GM19025 (cell line): ENCODE measurements at regions not wholly inside any gene's neighbourhood (a gene's known extent, or its start where the extent isn't known, plus 50 kb on each side); places are given as distances from the start of the nearest gene placed in this dataset.
"Not testable (repeated sequence)": the region's sequence is repeated elsewhere in the genome, so short reads cannot be mapped to it uniquely, and the experiment has no call there.

Source experiments
- ATAC-seq: cut with Tn5 transposase; IDR thresholded peaks from one replicate; pipeline ENCODE4 v1.9.1; 2021; ENCODE audit warnings: mild to moderate bottlenecking, low read depth, moderate library complexity; ENCODE audit not compliant: unreplicated experiment

DNA sequence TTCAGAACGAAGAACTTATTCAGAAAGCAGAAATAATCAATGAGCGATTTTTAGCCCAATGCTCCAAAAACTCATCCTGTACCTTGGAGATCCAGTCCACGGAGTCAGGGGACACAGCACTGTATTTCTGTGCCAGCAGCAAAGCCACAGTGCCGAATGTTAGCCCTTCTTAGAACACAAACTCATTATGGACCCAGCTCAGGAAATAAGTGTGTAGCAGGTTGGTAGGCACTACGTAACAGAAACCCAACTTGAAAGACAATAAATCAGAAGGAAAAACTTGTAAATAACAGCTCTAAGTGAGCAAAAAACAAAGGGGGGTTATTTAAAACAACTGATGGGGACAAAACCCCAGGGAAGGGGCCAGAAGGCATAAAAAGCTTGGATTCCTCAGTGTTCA is 112.0 kb upstream of the PRSS1 start:
- no peak for ATAC-seq

DNA sequence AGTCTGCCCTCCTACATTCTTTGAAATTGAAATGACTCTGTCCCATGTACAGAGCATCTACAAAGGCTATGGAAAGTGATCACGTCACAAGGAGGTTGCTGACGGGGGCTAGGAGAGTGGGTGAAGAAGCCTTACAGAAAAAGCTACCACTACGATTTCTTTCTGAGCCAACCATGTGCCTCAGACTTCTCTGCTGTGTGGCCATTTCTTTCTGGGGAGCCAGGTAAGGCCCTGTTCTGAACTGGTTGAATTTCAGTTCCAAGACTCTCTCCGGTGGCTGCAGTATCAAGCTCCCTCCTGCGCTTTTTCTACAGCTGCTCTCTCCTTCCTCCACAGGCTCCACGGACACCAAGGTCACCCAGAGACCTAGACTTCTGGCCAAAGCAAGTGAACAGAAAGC is 112.5 kb upstream of the PRSS1 start:
- ATAC-seq: no peak

DNA sequence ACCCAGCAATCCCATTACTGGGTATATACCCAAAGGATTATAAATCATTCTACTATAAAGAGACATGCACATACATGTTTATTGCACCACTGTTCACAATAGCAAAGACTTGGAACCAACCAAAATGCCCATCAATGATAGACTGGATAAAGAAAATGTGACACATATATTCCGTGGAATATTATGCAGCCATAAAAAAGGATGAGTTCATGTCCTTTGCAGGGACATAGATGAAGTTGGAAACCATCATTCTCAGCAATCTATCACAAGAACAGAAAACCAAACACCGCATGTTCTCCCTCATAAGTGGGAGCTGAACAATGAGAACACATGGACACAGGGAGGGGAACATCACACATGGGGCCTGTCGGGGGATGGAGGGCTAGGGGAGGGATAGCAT is 113.2 kb upstream of the PRSS1 start:
- ATAC-seq: not testable (repeated sequence)

DNA sequence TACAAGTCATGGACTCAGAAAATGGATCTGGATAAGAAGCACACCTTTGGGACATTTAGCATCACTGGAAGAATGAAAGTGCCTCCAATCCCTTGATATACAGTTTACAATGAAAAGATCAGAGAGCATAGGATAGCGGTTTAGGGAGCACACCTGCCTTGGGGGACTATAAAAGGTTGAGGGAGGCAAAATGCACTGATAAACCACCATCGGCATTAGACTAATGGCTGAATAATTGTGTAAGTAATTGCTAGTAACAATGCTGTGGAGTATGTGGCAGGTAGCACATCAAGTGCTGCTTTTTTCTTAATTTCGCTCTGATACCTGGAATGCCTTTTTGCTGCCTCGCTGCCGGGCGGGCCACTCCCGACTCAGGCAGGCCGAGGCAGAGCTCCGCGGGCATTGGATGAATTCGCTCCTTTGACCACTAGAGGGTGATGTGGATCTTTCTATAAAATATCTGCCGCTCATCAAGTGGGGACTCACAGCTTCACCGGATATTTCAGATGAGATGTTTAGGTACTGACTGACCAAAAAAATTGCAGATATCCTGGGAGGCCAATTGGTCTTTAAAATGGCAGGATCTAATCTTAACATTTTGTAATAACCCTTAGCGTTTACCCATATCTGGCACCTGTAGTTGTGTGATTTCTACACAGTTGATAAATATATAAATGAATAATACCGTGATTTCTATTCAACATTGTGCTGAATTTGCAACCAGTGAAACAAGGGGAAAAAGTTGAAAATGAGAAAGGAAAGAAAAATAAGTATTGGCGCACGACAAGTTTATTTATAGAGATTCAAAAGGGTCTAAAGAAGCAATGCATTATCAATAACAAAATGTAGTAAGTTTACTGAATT is 116.8 kb upstream of the PRSS1 start:
- ATAC-seq: peak; percentile 95

DNA sequence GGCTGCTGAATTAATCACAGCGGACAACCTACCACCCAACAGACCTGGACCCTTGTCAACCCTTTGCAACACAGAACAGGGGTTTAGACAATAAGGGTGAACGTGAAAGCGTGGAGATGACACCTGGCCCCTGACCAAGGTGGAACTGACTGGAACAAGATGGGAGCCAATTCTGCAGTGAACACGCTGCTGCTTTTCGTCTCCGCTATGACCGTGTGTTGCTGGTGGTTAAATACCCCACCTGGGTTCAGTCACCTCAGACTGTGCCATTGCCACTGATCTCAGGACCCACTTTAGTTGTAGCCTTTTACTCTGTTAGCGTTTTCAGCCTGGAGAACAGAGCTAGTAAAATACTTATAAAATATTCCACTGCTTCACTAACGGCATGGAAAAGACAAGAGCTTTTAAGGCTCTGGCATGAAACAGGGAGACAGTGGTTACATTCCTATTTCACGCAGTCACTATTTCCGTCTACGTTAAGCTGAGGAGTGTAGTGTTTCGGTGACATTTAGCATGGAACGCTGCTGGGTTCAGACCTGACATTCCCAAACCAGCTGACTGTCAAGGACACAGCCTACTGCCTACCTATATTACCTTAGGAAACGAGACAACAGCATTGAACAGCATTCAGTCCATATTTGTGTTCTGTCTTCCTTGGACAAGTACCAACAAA is 119.5 kb upstream of the PRSS1 start:
- ATAC-seq: no peak

DNA sequence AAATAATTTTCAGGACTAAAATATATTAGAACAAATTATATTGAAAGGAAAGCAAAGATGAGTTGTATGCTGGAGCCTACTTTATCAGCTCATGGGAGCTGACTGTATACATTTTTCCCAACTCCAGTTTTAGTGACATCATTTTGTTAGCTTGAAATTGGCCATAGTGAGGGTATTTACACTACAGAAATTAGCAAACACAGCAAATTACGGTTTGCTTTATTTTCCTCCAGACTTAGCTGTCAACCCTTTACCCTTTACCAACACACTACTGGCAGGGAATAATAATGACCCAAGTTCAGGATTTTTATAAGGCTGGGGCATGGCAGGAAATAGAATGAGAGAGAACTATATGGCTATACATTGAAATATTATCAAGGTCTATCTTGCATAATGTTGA is 120.3 kb upstream of the PRSS1 start:
- ATAC-seq: no peak

DNA sequence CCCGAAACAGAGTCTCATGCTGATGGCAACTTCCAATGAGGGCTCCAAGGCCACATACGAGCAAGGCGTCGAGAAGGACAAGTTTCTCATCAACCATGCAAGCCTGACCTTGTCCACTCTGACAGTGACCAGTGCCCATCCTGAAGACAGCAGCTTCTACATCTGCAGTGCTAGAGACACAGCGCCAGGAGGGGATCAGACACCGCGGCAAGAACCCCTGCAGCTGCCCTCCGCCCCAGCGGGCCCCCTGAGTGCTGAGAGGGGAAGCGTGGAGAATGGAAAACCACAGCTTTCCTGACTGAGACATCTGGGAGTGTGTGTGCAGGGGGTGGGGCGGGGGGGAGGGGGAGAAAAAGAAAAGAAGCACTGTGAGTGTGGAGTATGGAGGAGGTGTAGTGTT is 122.0 kb upstream of the PRSS1 start:
- not testable (repeated sequence) for ATAC-seq

DNA sequence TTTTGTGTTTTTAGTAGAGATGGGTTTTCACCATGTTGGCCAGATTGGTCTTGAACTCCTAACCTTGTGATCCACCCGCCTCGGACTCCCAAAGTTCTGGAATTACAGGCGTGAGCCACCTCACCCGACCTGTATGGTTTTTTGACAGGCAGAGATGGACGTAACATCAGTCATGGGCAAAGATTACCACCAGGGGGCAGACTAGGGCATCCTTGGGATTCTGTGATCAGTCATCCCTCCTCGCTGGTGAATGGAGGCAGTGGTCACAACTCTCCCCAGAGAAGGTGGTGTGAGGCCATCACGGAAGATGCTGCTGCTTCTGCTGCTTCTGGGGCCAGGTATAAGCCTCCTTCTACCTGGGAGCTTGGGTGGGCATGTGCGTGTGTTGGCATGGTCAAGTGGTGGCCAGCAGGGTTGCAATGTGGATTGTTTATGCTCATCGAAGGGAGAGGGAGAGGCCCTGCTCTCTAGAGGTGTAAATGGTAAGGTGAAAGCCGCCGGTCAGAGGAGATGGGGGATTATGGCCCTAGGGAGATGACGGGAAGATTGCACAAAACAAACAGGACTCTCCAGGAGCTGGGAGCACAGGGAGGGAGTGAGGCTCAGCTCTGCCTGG is 122.7 kb upstream of the PRSS1 start:
- ATAC-seq: peak; percentile 67

DNA sequence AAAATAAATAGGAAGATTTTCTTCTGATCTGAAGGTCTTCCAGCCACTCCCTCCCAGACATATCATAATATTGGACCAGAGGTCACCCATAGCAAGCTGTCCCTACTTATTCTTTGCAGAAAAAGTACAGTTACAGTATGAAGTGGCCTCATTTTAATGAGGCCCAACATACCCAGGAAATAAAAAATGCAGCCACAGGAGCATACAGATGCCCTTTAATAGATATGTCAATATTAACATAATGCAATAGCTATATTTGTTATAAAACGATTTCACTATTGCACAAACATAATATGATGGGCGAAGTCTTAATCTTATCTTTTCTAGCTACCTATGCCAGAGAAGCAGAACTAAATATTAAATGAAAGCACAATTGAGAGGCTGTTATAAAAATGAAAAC is 124.1 kb upstream of the PRSS1 start:
- ATAC-seq: not testable (repeated sequence)

DNA sequence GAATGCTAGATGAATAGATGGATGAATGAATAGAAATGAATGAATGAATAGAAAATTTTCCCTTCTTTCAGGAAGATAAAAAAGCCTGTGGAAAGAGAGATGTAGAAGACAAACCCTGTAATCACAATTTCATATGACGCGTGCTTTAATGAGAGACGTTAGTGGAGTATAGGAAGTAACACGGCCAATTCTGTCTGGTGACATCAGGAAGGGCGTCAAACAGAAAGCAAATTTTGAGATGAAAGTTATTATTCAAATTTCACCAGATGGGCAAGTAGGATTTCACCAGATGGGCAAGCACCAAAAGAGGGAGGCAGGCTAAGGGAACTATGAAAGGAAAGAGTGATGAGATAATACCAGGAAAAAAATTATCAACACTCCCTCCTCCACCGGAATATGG is 128.9 kb upstream of the PRSS1 start:
- ATAC-seq: no peak

DNA sequence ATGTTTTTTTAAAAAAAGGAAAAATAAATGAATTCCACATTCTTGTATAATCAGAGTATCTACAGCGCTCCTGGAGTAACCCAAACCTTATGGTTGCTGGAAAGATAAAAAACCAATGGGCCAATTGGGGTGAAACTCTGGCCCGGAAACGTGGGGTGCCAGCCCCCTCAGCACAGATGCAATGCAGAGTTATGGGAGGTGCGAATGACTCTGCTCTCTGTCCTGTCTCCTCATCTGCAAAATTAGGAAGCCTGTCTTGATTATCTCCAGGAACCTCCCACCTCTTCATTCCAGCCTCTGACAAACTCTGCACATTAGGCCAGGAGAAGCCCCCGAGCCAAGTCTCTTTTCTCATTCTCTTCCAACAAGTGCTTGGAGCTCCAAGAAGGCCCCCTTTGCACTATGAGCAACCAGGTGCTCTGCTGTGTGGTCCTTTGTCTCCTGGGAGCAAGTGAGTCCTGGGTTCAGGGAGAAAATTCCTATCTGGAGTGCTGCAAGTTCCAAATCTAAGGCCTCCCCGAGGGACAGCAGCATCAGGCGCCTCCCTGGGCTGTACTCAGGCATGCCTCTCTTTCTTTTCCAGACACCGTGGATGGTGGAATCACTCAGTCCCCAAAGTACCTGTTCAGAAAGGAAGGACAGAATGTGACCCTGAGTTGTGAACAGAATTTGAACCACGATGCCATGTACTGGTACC is 130.5 kb upstream of the PRSS1 start:
- no peak for ATAC-seq

DNA sequence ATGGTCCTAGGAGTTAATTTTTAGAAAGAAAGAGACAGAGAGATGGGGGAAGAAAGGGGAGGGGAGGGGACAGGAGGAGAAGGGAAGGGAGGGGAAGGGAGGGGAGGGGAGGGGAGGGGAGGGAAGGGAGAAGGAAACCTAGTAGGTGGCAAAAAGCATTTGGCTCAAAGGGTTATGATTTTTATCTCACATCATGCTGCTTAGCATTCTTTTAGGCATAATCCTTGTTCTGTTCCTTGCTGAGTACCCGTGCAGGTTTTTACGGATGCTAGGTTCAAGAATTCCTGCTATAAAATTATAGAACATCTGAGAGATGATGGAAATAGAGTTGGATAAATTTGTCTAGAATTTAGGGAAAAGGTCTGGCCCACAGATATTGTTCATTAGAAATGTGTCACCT is 132.4 kb upstream of the PRSS1 start:
- ATAC-seq: no peak

DNA sequence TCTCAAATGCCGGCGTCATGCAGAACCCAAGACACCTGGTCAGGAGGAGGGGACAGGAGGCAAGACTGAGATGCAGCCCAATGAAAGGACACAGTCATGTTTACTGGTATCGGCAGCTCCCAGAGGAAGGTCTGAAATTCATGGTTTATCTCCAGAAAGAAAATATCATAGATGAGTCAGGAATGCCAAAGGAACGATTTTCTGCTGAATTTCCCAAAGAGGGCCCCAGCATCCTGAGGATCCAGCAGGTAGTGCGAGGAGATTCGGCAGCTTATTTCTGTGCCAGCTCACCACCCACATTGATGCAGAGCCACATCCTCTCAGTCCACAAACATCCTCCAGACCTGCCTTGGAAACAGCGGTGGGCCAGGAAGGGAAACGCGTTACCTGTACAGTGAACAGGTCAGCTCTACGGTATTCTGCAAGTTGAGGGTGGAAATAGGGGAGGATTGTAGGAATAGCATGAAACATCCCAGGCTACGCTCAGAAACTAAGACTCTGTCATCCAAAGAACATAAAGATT is 133.1 kb upstream of the PRSS1 start:
- no peak for ATAC-seq

DNA sequence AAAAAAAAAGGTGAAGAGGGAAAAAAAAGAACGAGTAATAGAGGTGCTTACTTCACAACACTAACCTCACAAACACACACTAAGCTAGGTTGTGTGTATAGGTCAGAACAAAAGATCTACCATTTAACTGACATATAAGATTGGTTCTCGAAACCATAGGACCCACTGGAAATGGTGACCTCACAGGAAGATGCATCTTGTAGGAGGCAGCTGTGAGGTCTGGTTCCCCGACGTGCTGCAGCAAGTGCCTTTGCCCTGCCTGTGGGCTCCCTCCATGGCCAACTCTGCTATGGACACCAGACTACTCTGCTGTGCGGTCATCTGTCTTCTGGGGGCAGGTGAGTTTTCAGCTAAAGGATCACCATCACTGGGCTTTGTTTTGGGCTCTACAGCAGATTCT is 133.8 kb upstream of the PRSS1 start:
- no peak for ATAC-seq

DNA sequence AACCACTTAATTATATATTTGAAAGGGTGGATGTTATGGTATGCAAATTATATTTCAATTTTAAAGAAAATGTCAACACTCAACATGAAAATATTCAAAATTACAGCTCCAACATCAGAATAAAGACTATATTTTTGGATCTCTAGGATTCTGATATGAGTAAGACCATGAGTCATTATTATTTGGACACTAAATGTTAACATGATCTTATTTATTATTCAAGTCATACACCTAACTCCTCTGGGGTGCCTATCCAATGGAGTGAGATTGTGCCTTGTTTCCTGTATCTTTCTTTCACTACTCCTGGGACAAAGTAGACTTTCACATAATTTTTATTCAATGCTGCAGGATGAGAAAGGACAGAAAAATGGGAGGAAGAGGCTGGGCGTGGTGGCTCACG is 135.2 kb upstream of the PRSS1 start:
- no peak for ATAC-seq

DNA sequence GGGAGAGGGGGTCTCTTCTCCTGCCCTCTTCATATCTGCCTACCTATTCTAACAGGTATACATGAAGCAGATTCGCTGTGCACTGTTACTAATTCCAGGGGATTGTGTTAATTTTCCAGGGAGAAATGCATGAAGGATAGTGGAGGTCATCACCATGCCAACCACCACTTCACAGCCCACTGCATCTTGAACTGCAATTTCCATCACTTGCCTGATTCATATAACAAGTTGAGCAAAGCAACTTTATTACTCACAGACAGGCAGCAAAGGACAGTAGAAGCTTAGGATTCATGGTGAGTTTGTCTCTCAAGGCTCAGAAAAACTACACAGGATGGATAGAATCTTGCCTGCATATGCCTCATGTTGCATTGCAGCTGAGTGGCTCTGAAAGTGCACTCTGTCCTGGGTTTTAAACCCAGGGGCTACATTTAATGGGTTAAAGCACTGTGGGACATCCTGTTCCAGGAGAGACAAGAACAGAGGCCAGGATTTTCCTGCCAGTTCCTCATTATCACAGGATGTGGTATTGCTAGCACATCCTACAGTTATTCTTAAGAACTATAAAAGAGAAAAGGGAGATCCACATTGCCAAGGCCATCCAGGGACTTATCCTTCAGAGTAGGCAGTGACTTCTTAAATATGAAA is 136.9 kb upstream of the PRSS1 start:
- ATAC-seq: no peak

DNA sequence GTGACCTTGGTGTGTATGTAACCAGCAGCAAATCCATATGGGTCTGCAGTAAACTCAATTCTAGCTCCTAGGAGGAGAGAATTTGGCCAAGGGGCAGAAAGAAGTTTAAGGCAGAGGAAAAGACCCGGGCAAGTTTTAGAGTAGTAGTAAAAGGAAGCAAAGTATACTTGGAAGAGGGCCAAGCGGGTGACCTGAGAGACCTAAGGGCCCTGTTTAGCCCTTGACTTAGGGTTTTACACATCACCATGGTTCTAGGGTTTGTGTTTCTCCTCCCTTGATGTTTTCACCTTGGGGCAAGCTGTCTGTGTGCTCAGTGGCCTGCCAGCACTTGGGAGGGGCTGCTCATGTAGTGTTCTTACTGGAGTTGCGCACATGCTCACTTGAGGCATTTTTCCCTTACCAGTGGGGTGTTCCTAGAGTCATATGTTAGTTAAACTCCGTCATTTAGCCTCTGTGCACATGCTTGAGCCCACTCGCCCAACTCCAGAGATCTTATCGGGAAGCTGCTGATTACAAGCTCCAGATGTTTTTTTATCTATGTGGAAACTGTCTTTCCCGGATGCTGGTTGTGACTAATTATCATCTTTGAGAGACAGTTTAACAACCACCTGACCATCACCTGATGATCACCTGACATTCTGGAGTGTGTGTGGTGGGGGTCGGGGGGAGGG is 137.6 kb upstream of the PRSS1 start:
- no peak for ATAC-seq

DNA sequence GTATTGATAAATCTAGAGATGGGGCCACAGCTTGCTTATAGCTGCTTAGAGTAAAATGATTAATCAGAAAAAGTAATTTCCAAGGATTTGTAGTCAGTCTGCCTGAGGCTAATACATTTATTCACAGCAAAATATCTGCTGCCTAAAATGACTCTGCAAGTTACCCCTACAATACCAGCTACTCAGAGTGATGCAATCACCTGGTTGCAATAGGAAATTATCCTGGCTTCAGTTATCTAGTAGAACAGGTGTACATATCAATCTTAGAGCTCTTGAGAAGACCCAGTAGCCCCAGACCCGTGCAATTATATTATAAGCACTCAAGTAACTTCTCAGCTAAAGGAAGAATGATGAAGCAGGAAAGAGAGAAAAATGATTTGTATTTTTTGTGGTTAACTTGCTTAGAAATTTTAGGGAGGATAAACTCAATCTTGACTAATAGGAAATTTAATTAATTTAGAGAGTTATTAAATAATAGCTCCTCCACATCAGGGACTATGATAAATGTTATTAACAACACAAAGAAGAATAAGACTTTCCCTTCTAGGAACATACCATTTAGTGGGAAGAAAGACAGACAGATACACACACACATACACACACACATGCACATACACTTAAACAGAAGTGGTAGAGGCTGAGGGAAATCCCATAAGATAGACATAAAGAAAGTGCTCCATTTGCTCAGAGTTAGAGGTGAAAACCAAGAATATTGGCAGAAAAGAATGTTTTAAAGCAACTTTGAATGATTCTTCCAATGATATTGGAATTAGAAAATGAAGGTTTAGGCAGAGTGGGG is 140.4 kb upstream of the PRSS1 start:
- ATAC-seq: no peak

DNA sequence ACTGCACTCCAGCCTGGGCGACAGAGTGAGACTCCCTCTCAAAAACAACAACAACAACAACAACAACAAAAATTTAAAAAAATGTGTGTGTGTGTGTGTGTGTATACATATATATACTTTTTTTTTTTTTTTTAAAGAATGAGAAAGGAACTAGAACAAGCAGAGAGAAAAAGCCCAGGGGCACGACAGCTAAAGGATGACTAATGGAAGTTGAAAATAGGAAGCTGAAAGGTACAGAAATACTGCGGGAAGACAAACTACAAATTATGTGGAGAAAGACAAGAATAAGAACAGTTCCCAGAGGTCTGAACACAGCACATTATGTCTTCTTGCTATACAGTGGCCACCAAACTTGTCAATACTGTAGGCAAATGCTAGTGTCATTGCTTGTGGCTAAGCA is 141.9 kb upstream of the PRSS1 start:
- ATAC-seq: no peak
